ENCODE measurements at regions not wholly inside any gene's neighbourhood (a gene's known extent, or its start where the extent isn't known, plus 50 kb on each side); places are given as distances from the start of the nearest gene placed in this dataset.

- DNase-seq = no peak
These were observed 128.1 kb upstream of the SMIM23 start for GRCh38 chr5:171657473-171657872.

- no peak for DNase-seq
These were observed 125.7 kb upstream of the SMIM23 start for GRCh38 chr5:171659896-171660295.

GRCh38 chr5:171660434-171660833 lies 125.2 kb upstream of the SMIM23 start:
- DNase-seq = no peak

- no peak for DNase-seq
These were observed 124.5 kb upstream of the SMIM23 start for GRCh38 chr5:171661143-171661542.

- DNase-seq = no peak
These were observed 122.1 kb upstream of the SMIM23 start for GRCh38 chr5:171663311-171664085.

GRCh38 chr5:171664489-171664888 lies 121.1 kb upstream of the SMIM23 start:
- DNase-seq = no peak

- no peak for DNase-seq
These were observed 118.8 kb upstream of the SMIM23 start for GRCh38 chr5:171666815-171667214.

- no peak for DNase-seq
These were observed 118.1 kb upstream of the SMIM23 start for GRCh38 chr5:171667341-171668096.

GRCh38 chr5:171668097-171668412 lies 117.6 kb upstream of the SMIM23 start:
- no peak for DNase-seq

GRCh38 chr5:171669571-171669970 lies 116.0 kb upstream of the SMIM23 start:
- DNase-seq = no peak

GRCh38 chr5:171672556-171672955 lies 113.1 kb upstream of the SMIM23 start:
- no peak for DNase-seq

GRCh38 chr5:171673328-171673727 lies 112.3 kb upstream of the SMIM23 start:
- DNase-seq = no peak

GRCh38 chr5:171673840-171674239 lies 111.8 kb upstream of the SMIM23 start:
- no peak for DNase-seq

- DNase-seq = no peak
These were observed 110.1 kb upstream of the SMIM23 start for GRCh38 chr5:171675511-171675910.

- DNase-seq = no peak
These were observed 109.2 kb upstream of the SMIM23 start for GRCh38 chr5:171676286-171676944.

GRCh38 chr5:171678646-171679045 lies 107.0 kb upstream of the SMIM23 start:
- DNase-seq = no peak

- DNase-seq = no peak
These were observed 105.1 kb upstream of the SMIM23 start for GRCh38 chr5:171680485-171680884.

GRCh38 chr5:171681061-171681460 lies 104.6 kb upstream of the SMIM23 start:
- no peak for DNase-seq

- no peak for DNase-seq
These were observed 103.9 kb upstream of the SMIM23 start for GRCh38 chr5:171681677-171682076.

GRCh38 chr5:171682801-171683200 lies 102.8 kb upstream of the SMIM23 start:
- no peak for DNase-seq

GRCh38 chr5:171684169-171684568 lies 101.4 kb upstream of the SMIM23 start:
- DNase-seq = no peak

GRCh38 chr5:171688696-171689495 lies 96.7 kb upstream of the SMIM23 start:
- DNase-seq = no peak

- DNase-seq = no peak
These were observed 95.7 kb upstream of the SMIM23 start for GRCh38 chr5:171689853-171690417.

All from CD4-positive, alpha-beta T cell treated with Interleukin-12 subunit alpha and Interleukin-12 subunit beta, for 1 hour (primary cell).